ENCODE measurements at regions not wholly inside any gene's neighbourhood (a gene's known extent, or its start where the extent isn't known, plus 50 kb on each side); places are given as distances from the start of the nearest gene placed in this dataset.

- no peak for DNase-seq
- Histone ChIP-seq H3K27me3 (ENCODE audit: control insufficient read depth, insufficient read depth, low read length) (no peaks in the 10 kb centered on the region), H3K27ac (ENCODE audit: low read length) (no peak overlapping the region), H3K9me3 (ENCODE audit: control insufficient read depth, low read depth, low read length) (no peaks in the 10 kb centered on the region), H3K36me3 (ENCODE audit: control insufficient read depth, insufficient read depth, low read length) (no peaks in the 10 kb centered on the region), H3K4me3 (ENCODE audit: low read length) (no peak overlapping the region), H3K4me1 (ENCODE audit: control insufficient read depth, insufficient read depth, low read length) (peaks cover 5% of the 10 kb centered on the region)
- WGBS (ENCODE audit: insufficient coverage, low lambda C conversion rate): no CpG with 5 or more reads among the region's 1 CpG
These were observed 120.4 kb downstream of the OGFRL1 start for GRCh38 chr6:71408787-71409723.

GRCh38 chr6:71410164-71410566 is 121.6 kb downstream of the OGFRL1 start:
- Histone ChIP-seq H3K36me3 (ENCODE audit: control insufficient read depth, insufficient read depth, low read length) (peaks cover under 1% of the 10 kb centered on the region), H3K4me1 (ENCODE audit: control insufficient read depth, insufficient read depth, low read length) (no peaks in the 10 kb centered on the region), H3K27ac (ENCODE audit: low read length) (no peak overlapping the region), H3K4me3 (ENCODE audit: low read length) (no peak overlapping the region), H3K9me3 (ENCODE audit: control insufficient read depth, low read depth, low read length) (no peaks in the 10 kb centered on the region), H3K27me3 (ENCODE audit: control insufficient read depth, insufficient read depth, low read length) (no peaks in the 10 kb centered on the region)
- DNase-seq: no peak
- WGBS (ENCODE audit: insufficient coverage, low lambda C conversion rate): 90% methylated on average over 2 of the region's 4 CpGs

GRCh38 chr6:71410681-71411080 is 122.1 kb downstream of the OGFRL1 start:
- H3K27me3 ChIP-seq (ENCODE audit: control insufficient read depth, insufficient read depth, low read length): no peaks in the 10 kb centered on the region
- H3K4me1 ChIP-seq (ENCODE audit: control insufficient read depth, insufficient read depth, low read length): no peaks in the 10 kb centered on the region
- no peak for DNase-seq
- no peaks in the 10 kb centered on the region for H3K9me3 ChIP-seq (ENCODE audit: control insufficient read depth, low read depth, low read length)
- no peak overlapping the region for H3K27ac ChIP-seq (ENCODE audit: low read length)
- peaks cover 6% of the 10 kb centered on the region for H3K36me3 ChIP-seq (ENCODE audit: control insufficient read depth, insufficient read depth, low read length)
- WGBS (ENCODE audit: insufficient coverage, low lambda C conversion rate): 100% methylated on average over 1 of the region's 1 CpG
- no peak overlapping the region for H3K4me3 ChIP-seq (ENCODE audit: low read length)

GRCh38 chr6:71411882-71412281 is 123.3 kb downstream of the OGFRL1 start:
- Histone ChIP-seq H3K27ac (ENCODE audit: low read length) (no peak overlapping the region), H3K36me3 (ENCODE audit: control insufficient read depth, insufficient read depth, low read length) (peaks cover 13% of the 10 kb centered on the region), H3K4me1 (ENCODE audit: control insufficient read depth, insufficient read depth, low read length) (no peaks in the 10 kb centered on the region), H3K27me3 (ENCODE audit: control insufficient read depth, insufficient read depth, low read length) (no peaks in the 10 kb centered on the region), H3K9me3 (ENCODE audit: control insufficient read depth, low read depth, low read length) (no peaks in the 10 kb centered on the region), H3K4me3 (ENCODE audit: low read length) (no peak overlapping the region)
- no peak for DNase-seq
- no CpG with 5 or more reads among the region's 1 CpG for WGBS (ENCODE audit: insufficient coverage, low lambda C conversion rate)

DNA sequence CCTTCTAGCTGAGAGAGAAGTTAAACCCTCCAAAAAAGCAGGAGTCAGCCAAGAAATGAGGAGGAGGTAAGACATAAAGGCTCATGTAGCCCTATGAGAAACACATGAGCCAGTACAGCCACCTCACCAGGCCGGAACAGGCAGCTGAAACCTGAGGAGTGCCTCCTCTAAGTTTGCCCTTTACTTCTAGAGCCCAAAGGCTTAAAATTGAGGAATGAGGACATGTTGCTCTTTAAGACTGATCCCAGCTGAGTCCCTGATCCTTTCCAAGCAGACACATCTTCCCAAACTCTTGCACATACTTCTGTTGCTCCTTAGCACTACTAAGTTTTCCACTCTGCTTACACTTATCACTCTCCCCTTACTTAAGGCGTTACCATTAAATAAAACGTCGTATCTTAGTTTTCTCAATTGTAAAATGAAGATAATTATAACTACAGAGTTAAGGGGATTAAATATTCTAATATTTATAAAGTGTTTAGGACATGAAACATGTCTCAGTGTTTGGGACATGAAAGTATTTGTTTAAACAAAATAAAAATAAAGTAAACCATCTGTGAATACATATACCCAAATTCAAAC is 124.0 kb downstream of the OGFRL1 start:
- Histone ChIP-seq H3K4me1 (ENCODE audit: control insufficient read depth, insufficient read depth, low read length) (no peaks in the 10 kb centered on the region), H3K36me3 (ENCODE audit: control insufficient read depth, insufficient read depth, low read length) (peaks cover 16% of the 10 kb centered on the region)

GRCh38 chr6:71414486-71414885 is 125.9 kb downstream of the OGFRL1 start:
- Histone ChIP-seq H3K4me3 (ENCODE audit: low read length) (no peak overlapping the region), H3K9me3 (ENCODE audit: control insufficient read depth, low read depth, low read length) (no peaks in the 10 kb centered on the region), H3K27me3 (ENCODE audit: control insufficient read depth, insufficient read depth, low read length) (peaks cover 3% of the 10 kb centered on the region), H3K4me1 (ENCODE audit: control insufficient read depth, insufficient read depth, low read length) (no peaks in the 10 kb centered on the region), H3K27ac (ENCODE audit: low read length) (no peak overlapping the region), H3K36me3 (ENCODE audit: control insufficient read depth, insufficient read depth, low read length) (peaks cover 16% of the 10 kb centered on the region)
- peak in 1 of 2 donors; percentile 57 for DNase-seq
- 0% methylated on average over 1 of the region's 3 CpGs for WGBS (ENCODE audit: insufficient coverage, low lambda C conversion rate)

More for the DNA sequence above, 124.0 kb downstream of the OGFRL1 start:
- Histone ChIP-seq H3K27me3 (ENCODE audit: control insufficient read depth, insufficient read depth, low read length) (peaks cover 2% of the 10 kb centered on the region), H3K27ac (ENCODE audit: low read length) (no peak overlapping the region), H3K4me3 (ENCODE audit: low read length) (no peak overlapping the region), H3K9me3 (ENCODE audit: control insufficient read depth, low read depth, low read length) (no peaks in the 10 kb centered on the region)
- 68% methylated on average over 4 of the region's 4 CpGs for WGBS (ENCODE audit: insufficient coverage, low lambda C conversion rate)
- no peak for DNase-seq

DNA sequence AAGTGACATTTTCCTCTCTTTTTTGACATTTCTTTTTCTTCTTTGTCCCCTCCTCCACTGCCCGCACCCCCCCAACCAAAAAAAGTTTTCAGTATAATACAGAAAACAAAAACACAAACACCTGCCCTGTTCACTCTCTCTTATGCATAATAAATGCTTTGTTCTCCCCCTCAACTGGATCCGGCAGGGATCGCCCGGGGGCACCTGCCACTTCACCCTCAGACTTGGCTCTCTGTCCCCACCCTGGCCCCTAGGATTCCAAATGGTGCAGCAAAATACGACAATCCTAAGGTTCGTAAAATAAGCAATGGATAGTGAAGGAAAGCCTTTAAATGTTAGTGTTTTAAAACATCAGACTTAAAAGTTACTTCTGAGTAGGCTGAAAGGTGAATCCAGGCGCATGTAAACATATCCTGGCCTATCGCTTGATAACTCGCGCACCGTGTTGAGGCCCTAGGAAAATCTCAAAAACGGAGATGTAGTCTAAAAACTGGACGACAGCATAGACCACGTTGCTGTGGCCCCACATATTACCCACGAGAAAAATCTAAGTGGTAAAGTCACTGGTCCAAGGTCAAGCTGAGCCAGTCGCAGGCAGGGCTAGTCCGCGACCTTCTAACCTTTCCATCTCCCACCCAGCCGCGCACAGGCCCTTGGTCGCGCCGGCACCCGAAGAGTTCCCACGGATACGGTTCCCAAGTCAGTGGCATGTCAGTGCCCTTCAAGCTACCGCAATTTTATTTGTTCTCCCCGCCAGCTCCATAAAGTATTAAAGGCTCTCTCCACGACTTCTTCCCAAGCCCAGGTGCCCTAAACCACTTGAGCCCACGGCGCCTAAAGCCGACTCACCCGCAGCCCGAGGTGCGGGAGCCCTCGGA is 130.8 kb downstream of the OGFRL1 start:
- peak in 1 of 2 donors; percentile 39 for DNase-seq
- peak overlapping the region; percentile 85 for H3K27ac ChIP-seq (ENCODE audit: low read length)
- H3K27me3 ChIP-seq (ENCODE audit: control insufficient read depth, insufficient read depth, low read length): peaks cover 6% of the 10 kb centered on the region
- peaks cover 16% of the 10 kb centered on the region for H3K36me3 ChIP-seq (ENCODE audit: control insufficient read depth, insufficient read depth, low read length)
- 60% methylated on average over 1 of the region's 36 CpGs for WGBS (ENCODE audit: insufficient coverage, low lambda C conversion rate)
- H3K4me1 ChIP-seq (ENCODE audit: control insufficient read depth, insufficient read depth, low read length): no peaks in the 10 kb centered on the region
- peak overlapping the region; percentile 86 for H3K4me3 ChIP-seq (ENCODE audit: low read length)
- H3K9me3 ChIP-seq (ENCODE audit: control insufficient read depth, low read depth, low read length): peaks cover 3% of the 10 kb centered on the region

GRCh38 chr6:71420095-71420692 is 131.6 kb downstream of the OGFRL1 start:
- peaks cover 3% of the 10 kb centered on the region for H3K9me3 ChIP-seq (ENCODE audit: control insufficient read depth, low read depth, low read length)
- H3K4me1 ChIP-seq (ENCODE audit: control insufficient read depth, insufficient read depth, low read length): no peaks in the 10 kb centered on the region
- peaks cover 6% of the 10 kb centered on the region for H3K27me3 ChIP-seq (ENCODE audit: control insufficient read depth, insufficient read depth, low read length)
- WGBS (ENCODE audit: insufficient coverage, low lambda C conversion rate): no CpG with 5 or more reads among the region's 91 CpGs
- peak overlapping the region; percentile 86 for H3K4me3 ChIP-seq (ENCODE audit: low read length)
- DNase-seq: peak; percentile 35 to 67
- peaks cover 16% of the 10 kb centered on the region for H3K36me3 ChIP-seq (ENCODE audit: control insufficient read depth, insufficient read depth, low read length)
- H3K27ac ChIP-seq (ENCODE audit: low read length): peak overlapping the region; percentile 85

DNA sequence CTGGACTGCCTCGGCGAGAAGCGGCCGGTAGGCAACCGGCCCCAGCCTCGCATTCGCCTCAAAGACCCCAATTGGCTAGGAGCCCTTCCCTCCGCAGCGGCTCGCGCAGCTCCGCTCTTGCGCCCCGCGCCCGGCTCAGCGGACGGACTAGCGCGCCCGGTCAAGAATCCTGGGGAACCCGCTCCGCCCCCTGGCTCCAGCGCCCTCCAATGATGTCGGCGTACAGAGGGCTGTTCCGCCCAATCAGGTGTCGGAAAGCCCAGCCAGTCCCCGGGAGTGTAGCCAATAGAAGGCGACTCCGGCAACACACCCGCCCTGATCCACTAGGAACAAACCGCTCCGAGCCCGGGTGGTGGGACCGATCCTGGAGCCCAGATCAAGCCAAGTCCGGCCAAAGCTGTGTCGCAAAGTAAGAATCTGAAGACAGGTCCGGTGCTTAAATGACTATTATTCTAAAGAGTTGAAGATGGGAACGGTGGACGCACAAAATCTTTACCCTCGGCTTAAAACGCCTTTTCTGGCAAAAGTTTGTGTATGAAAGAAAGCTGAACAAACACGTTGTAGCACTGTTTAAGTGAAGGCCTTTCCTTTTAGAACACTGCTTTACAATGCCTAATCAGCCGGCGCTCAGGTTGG is 132.2 kb downstream of the OGFRL1 start:
- peak overlapping the region; percentile 86 for H3K4me3 ChIP-seq (ENCODE audit: low read length)
- 20% methylated on average over 1 of the region's 46 CpGs for WGBS (ENCODE audit: insufficient coverage, low lambda C conversion rate)
- peaks cover 3% of the 10 kb centered on the region for H3K9me3 ChIP-seq (ENCODE audit: control insufficient read depth, low read depth, low read length)
- H3K27ac ChIP-seq (ENCODE audit: low read length): peak overlapping the region; percentile 85
- DNase-seq: peak; percentile 88 to 94
- H3K36me3 ChIP-seq (ENCODE audit: control insufficient read depth, insufficient read depth, low read length): peaks cover 10% of the 10 kb centered on the region
- H3K27me3 ChIP-seq (ENCODE audit: control insufficient read depth, insufficient read depth, low read length): peaks cover 6% of the 10 kb centered on the region
- no peaks in the 10 kb centered on the region for H3K4me1 ChIP-seq (ENCODE audit: control insufficient read depth, insufficient read depth, low read length)
